HG03045 (cell line): ENCODE measurements at regions not wholly inside any gene's neighbourhood (a gene's known extent, or its start where the extent isn't known, plus 50 kb on each side); places are given as distances from the start of the nearest gene placed in this dataset.
"Not testable (repeated sequence)": the region's sequence is repeated elsewhere in the genome, so short reads cannot be mapped to it uniquely, and the experiment has no call there.

Experiments used
- ATAC-seq: cut with Tn5 transposase; IDR thresholded peaks from one replicate; pipeline ENCODE4 v1.9.1; 2021; ENCODE audit warnings: mild to moderate bottlenecking, moderate library complexity; ENCODE audit not compliant: unreplicated experiment

- ATAC-seq, result no peak
Measured at GRCh38 chr6:21769405-21769861, 175.9 kb downstream of the SOX4 start.

- no peak for ATAC-seq
Measured at GRCh38 chr6:21769968-21770367, 176.4 kb downstream of the SOX4 start.

- ATAC-seq, result no peak
Measured at GRCh38 chr6:21771626-21772320, 178.2 kb downstream of the SOX4 start.

- ATAC-seq, result no peak
Measured at GRCh38 chr6:21772477-21772876, 178.9 kb downstream of the SOX4 start.

DNA sequence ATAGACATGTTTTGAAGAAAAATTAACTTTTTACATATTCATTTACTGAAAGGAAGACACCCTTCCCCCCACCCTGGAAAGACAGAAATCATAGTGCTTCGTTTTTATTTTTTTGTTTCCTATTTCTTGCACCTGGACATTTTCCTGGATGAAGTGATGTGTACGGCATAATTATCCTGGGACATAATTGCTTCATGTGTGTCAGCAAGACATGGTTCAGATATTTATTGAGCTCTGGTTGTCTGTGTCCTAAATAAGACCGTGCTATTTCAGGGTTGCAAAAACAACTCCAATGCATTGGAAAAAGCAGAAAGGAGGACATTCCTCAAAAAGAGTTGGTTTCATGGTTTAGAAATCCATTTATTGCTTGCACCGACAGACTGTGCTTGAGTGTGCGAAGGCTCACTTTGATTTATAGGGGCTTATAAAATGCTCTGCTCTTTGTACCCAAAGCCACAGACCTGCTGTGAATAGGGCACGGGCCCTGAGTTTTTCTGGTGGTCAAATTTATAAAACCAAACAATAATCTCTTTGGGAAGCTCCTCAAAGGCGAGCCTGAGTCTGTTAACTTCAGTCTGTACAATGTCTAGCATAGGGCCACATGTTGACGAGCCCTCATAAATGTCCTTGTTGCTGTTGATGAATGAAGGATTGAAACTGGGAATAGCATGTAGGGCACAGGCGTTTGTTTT lies 179.5 kb downstream of the SOX4 start:
- no peak for ATAC-seq

DNA sequence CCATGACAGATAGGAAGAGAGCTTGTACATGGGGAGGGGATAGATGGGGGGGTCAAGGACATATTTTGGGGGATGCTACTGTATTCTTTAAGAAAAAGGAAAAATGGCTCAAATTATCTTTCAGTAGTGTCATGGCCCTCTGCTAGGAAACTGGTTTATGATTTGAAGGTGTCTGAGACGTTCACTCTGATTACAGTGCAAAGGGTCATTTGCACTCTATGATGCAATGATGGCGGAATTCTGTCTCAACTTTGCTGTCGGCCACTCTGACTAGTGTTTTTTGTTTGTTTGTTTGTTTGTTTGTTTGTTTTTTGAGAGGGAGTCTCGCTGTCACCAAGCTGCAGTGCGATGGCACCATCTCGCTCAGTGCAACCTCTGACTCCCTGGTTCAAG lies 180.0 kb downstream of the SOX4 start:
- no peak for ATAC-seq

DNA sequence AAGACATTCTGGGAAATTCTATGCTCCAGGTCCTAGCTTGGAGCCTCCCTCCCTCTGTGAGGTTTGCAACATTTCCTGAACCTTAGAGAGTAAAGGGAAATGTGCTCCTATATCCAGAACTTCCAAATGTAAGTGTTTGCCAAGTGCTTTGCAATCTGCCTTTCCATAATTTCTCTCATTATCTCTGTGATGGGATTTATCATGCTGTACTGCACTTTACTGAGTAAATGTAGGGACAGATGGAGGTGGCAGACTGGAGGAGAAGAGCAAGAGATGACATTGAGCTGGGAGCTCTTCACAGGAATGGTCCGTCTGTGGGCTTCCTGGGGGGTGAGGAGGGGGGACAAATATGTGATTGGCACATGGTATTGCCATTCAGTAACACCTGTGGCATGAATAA lies 184.3 kb downstream of the SOX4 start:
- ATAC-seq, result no peak

- ATAC-seq, result no peak
Measured at GRCh38 chr6:21780141-21780540, 186.6 kb downstream of the SOX4 start.

DNA sequence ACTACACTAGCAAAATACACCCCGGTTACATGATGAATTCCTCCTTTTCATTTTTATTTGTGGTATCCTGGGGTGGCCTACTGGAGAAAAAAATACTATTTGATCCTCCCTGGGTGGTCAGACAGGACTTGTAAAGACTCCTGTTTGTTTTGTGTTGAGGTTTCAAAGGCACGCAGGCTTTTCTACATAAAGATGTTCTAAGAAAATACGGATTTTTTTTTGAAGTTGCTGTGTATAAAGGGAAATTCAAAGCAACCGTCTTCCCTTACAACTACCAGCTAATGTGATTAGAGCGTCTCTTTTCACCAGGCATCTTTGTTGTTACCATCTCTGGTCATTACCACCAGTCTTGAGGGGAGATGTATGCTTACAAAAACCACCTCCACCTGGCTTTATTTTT lies 187.1 kb downstream of the SOX4 start:
- no peak for ATAC-seq

GRCh38 chr6:21781128-21781527 lies 187.6 kb downstream of the SOX4 start:
- no peak for ATAC-seq

DNA sequence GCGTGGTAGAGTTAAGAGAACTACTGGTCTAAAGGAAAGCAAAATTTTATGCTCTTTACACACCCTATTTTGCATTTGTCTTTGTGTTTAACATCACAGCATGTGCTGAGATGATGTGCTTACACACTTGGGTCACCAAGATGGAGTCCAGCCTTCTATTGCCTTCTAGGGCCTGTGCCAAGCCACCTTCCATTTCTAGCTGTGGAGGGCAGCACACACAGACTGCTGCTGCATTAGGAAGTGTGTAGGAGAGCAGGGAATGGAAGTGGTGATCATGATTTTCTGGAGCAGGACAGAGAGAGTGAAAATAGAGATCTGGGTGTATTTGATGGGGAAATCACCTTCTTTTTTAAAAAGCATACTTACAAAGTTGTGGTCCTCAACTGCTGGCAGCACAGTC lies 191.6 kb downstream of the SOX4 start:
- ATAC-seq, result no peak

GRCh38 chr6:21791056-21791455 lies 197.5 kb downstream of the SOX4 start:
- no peak for ATAC-seq

DNA sequence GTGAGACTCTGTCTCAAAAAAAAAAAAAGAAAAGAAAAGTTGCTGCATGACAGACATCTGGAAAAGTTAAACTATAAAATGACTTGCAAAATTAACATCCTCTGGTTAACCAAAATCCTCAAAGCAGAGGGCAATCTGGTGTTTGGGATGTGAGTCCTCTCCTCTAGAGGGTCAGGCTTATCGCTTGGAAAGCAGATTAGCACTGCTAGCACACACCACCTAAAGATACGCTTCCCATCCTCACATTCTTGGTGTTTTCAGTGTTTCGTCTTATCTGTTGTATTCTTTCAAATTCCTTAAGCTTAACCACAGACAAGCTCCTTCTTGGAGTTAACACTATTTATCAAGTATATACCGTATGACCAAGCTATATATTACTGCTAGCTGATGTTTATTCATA lies 198.0 kb downstream of the SOX4 start:
- no peak for ATAC-seq

- no peak for ATAC-seq
Measured at GRCh38 chr6:21792177-21792576, 198.6 kb downstream of the SOX4 start.

DNA sequence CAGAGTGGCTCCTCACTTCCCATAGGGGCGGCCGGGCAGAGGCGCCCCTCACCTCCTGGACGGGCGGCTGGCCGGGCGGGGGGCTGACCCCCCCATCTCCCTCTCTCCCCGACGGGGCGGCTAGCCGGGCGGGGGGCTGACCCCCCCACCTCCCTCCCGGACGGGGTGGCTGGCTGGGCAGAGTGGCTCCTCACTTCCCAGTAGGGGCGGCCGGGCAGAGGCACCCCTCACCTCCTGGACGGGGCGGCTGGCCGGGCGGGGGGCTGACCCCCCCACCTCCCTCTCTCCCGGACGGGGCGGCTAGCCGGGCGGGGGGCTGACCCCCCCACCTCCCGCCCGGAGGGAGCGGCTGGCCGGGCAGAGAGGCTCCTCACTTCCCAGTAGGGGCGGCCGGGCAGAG lies 203.4 kb downstream of the SOX4 start:
- ATAC-seq, result not testable (repeated sequence)

- ATAC-seq, result no peak
Measured at GRCh38 chr6:21798468-21798867, 204.9 kb downstream of the SOX4 start.

DNA sequence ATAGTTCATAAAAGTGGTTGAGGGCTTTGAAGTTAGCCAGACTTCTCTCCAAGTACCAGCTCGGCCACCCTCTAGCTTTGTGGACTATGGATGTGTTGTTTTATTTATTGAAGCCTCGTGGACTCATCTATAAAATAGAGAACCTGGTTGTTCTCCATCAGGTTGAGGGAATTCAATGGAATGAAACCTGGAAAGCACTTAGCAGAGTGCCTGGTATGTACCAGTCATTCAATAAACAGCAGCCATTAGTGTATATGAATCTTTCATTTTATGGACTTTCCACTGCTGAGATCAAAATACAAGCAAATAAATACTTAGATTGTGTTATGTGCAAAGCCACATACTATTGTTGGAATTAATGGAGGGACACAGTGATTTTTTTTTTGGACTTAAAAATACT lies 206.8 kb downstream of the SOX4 start:
- no peak for ATAC-seq

DNA sequence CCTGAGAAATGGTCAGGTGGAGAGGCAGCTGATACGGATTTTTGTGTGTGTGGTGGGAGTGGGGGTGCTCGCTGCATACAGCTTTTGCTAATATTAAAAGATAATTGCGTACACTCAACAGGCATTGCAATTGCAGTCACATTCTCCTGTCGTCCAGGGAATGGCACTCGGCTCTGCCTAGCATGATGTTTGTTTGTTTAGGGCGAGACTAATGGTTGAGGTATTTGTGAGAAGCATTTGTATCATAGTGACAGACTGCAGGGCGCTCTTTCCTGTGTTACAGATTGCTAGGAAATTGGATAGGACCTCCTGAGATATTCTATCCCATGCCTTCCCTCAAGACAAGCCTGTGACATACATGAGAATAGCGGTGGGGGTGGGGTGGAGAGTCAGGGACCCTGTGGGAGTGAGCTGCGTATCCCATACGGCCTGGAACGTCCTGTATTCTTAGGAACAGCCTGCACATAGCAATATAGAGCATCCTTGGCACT lies 207.4 kb downstream of the SOX4 start:
- no peak for ATAC-seq

- ATAC-seq, result no peak
Measured at GRCh38 chr6:21801446-21802174, 208.1 kb downstream of the SOX4 start.

DNA sequence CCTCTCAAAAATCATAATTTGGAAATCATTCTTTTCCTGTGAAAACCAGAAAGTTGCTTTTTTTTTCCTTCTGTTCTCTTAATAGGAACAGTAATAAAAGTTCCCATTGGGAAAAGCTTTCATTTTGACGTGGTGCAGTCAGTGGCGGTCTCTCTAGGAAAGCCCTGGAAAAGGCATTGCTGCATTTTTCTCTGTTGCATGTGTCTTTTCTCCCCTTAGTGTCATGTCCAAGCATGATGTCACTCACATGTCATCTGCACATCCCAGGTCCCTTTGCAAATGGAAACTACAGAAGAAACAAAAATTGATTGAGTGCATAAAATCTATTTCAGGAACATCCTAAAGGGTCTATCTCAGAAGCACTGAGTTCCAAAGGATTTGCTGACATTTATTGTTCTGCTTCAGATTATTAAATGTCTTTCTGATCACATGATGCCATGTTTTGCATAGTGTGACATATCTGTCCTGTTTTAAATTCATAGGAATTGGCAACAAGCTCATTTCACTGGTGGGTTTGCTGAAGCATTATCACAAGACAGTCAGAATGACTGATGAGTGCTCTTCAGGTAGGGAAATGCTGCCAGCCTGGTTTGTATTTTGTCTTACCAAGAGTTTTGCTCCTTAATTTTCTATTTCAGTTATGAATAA lies 208.7 kb downstream of the SOX4 start:
- no peak for ATAC-seq

GRCh38 chr6:21804941-21805610 lies 211.5 kb downstream of the SOX4 start:
- ATAC-seq, result no peak
